Hematopoietic multipotent progenitor cell (in vitro differentiated cells): ENCODE measurements at regions not wholly inside any gene's neighbourhood (a gene's known extent, or its start where the extent isn't known, plus 50 kb on each side); places are given as distances from the start of the nearest gene placed in this dataset.
"Not testable (repeated sequence)": the region's sequence is repeated elsewhere in the genome, so short reads cannot be mapped to it uniquely, and the experiment has no call there.

Experiments used
- DNase-seq, 3 donors: peaks; one replicate each; pipeline ENCODE4 v3.0.0-alpha.2; 2011 to 2015; ENCODE audit warnings: low read depth in 2 of 3, low spot score in 2 of 3

DNA sequence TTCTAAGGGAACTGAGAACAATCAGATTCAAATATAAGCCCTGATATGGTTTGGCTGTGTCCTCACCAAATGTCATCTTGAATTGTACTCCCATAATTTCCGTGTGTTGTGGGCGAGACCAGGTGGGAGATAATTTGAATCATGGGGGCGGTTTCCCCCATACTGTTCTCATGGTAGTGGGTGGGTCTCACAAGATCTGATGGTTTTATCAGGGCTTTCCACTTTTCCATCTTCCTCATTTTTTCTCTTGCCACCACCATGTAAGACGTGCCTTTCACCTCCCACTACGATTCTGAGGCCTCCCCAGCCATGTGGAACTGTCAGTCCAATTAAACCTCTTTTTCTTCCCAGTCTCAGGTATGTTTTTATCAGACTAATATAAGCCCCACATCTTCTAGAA lies 217.8 kb downstream of the ACKR3 start:
- not testable (repeated sequence) for DNase-seq

DNA sequence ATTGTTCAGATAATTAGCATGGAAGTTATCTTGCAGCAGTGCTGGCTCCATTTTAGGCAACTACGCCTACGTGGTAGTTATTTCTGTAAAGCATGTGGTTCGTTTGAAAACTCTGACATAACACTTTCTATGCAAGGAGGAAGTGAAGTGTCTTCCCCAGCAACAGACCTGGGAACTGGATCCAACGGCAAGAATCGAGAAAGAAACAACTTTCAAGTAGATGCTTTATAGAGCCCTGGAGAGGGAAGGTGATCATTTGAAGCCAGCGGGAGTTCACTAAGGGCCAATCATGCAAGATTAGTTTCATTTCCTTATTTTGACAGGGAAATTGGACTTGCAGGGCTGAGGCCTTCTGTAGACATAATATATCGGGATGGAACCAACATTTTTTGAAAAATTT lies 218.3 kb downstream of the ACKR3 start:
- DNase-seq = no peak

DNA sequence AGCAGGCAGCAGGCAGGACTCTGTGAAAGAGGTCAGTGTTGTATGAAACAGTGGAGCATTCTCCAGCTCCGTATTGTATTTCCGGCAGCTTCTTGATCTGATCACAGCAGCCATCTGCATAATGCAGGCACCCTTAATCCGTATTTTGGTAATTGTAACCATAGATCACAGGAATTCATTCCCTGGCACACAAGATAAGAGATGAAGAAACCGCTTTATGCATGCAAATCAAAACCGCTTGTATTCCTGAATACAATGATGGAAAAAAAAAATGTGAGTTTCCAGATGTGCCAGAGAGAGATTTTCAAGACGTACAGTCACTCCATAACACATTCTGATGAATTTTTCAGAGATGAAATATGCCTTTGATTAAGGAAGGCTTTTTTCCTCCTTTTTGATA lies 221.3 kb downstream of the ACKR3 start:
- no peak for DNase-seq

DNA sequence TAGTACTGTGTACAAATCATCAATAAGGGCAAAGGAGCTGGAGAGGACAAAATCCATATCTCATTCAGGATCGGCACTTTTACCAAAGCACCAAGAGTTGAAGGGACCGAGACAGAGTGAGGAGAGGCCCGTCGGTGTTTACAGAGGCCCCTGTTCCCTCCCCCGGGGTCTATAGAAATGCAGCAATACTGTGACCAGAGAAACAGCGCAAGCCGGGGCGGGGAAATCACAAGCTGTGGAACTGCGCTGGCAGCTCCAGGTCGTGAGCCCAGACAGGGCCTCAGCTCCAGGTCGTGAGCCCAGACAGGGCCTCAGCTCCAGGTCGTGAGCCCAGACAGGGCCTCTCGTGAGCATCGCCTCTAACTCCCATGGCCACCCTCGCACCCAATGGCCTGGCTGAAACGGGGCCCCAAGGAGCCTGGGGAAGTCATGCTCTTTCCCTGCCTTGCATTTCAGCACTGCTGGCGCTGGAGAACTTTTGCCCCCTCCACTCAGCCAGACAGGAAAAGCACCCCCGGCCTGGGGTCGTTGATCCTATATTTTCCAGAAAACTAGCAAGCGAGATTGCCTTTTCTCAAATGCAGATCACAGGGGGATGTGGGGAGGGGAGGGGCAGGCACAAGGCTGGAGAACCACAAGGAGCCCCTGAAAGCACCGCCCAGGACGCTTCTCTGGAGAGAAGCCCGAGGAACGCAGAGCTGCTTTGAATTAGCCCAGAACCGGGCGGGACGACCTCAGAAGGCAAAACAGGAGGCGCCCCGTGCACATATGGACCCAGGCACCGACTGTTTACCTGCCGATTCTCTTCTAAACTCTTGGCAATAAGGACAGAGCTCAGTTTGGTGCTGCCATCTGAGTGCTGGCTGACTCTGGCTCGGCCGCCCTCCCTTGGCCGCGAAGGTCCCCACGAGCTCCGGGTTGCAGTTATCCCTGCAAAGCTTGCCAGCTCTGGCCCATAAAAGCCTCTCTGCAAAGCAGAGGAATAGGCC lies 223.7 kb downstream of the ACKR3 start:
- no peak for DNase-seq

DNA sequence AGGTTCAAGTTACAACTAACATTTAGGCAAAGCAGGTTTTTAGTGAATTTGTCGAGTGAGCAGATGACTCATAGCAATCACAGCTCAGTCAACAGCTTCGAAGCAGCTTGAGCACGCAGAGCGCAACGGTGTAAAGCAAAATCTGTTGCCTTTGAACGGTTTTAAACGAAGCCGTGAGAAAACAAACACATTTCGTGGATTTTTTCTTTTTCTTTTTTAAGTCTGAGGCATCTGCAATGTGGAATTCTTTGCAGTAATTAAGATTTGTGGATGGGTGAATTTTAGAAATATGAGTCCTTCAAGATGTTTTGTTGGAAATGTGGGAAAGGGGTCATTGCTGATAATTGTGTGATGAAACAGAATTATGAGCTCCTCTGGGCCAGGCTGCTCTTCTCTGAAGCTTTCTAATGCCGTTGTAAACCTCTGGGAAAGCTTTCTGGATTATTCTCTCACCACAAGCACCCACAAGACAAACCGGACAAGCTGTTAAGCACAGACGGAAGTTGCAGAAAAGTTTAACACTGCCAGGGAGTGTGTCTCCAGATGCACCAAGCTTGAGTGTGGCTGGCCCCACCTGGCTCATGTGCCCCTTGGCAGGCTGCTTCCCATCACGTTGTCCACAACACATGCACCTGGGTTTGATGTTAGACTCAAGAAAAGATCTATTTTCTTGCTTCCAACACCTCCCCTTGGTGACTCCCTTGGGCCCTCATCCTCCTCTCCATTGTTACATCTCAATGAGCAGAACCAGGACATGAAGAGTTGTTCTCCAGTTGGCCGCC lies 224.7 kb downstream of the ACKR3 start:
- DNase-seq = no peak

DNA sequence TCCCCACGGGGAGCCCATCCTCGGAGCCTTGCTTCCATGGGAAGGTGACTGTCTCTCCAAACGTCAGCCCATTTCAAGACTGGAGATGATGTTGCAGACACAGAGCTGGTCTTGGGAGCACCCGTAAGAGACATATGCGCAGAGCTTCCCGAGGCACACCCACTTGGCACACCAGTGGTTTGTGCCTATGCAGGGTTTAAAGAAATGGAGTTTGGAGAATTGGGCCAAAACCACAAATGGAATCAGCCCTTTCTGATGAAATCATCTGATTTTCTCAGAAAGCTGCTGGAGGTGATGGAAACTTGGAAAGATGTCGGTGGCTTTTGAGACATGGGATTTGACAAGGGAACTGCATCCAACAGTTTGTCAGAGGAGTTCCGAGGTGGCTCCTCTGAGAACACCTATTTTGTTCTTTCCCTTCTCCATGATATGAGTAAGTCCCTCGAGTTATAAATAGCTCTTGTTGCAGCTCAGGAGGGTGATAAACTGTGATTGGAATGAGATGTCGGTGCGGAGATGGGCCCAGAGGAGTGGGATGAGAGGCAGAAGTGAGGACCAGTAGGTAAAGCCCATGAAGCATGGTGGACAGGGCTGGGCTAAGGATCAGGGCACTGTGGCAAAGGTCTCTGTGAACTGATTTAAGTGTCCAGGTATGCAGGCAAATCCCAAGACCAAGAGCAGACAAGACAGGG lies 225.7 kb downstream of the ACKR3 start:
- DNase-seq = no peak

DNA sequence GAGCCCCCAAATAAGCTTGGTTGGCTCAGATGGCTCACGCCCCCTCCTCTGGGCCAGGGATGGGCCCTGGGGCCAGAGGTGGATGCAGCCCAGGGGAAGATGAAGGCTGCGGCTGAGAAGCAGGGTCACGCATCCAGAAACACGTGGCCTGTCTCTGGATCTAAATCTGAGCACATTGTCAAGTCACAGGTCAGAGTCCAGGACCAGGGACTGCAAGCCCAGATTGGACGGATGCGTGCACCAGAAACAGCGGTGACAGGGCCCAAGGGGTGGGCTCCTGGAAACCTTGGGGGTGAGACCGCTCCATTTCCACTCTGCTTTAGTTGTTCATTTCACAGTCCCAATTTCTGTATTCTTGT lies 226.2 kb downstream of the ACKR3 start:
- no peak for DNase-seq

DNA sequence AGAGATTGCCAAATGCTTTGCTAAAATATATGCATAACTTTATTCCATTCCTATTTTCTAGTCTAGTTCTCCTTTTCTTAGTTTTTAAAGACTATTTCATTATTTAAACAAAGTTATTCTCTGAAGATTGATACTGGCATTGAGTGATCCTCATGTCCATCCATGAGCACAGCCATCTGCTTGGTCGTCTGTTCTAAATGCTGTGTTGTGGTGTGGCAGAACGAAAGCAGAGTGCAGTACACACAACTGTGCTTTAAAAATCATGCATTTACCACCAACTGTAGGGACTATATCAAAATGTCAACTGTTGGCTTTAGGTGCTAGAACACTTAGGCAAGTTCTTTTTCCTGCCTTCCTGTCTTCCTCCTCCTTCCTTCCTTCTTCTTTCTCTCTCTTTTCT lies 226.6 kb downstream of the ACKR3 start:
- DNase-seq = no peak

DNA sequence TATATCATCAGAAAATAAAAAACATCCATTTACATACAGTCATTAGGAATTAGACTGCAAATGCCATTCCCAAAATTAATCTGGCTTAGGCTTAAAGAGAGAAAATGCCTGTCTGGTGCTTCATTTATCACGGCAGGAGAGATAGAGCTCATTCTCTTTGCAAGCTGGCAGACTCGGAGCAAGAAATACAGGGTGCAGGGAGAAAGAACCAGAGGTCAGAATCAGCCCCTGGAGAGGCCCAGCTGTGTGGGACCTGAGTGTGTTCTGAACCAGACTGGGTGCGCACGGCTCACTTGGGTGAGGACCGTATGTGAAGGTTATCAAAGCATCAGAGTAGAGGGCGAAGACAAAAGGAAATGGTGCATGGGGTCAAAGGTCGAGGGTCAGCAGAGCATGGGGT lies 227.8 kb downstream of the ACKR3 start:
- DNase-seq = no peak

DNA sequence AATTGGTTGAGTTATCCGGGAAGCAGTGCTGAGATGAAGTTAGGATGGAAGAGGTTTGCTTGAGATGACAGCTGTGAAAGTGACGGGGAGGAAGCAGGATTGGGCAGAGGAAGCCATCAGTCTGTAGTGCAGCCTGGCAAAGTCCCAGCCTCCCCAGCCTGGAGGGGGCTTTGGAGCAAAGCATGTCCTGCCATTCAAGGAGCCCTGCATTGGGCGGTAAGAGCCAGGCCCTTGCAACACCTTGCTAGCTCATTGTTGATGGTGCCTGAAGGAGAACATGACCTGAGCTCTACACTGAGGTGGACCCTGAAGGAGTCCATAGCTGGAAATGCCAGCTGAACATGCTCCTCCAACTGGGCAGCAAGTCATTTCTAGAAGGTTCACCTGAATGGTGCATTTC lies 228.9 kb downstream of the ACKR3 start:
- no peak for DNase-seq

DNA sequence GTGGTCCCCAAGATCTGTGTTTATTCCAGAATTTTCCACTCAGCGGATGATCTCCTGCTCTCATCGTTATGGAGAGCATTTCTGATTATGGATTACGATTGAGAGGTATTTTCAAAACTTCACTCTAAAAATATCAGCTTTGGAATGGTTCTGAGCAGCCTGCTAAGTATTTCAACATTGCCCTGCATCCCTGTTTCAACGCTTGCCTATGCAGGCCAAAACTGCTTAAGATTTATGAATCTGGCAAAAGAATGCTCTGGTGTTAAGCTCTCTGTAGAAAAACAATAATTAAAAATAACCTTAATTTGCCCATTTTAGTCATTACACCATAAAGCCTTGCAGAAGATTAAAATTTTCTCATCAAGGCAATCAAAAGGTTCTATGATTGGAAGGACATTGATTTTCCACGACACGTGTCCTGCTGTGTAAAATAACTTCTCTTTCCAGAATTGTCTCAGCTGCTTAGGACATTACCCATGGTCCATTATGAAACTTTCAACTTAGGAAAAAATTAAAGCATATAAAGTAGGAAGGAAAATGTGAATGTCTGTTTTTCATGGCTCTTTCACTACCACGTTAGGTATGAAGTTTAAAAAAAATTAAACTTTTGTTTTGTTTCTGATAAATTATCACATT lies 229.9 kb downstream of the ACKR3 start:
- no peak for DNase-seq

DNA sequence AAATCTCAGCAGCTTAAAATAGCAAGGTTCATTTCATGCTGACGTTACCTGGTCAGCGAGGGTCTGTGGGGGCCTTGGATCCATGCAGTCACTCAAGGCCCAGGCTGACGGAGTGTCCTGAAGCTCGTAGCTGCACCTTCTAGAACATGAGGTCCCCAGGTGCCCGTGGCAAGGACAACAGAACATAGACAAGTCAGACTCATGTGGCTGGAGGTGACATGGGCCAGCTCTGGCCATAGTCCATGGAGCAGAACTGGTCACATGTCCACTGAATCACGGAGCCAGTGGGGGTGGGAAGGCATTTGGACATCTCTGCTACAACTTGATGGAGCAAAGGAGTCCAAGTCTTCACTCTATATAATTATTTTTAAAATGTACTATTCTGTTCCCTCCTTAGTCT lies 233.2 kb downstream of the ACKR3 start:
- DNase-seq = no peak

DNA sequence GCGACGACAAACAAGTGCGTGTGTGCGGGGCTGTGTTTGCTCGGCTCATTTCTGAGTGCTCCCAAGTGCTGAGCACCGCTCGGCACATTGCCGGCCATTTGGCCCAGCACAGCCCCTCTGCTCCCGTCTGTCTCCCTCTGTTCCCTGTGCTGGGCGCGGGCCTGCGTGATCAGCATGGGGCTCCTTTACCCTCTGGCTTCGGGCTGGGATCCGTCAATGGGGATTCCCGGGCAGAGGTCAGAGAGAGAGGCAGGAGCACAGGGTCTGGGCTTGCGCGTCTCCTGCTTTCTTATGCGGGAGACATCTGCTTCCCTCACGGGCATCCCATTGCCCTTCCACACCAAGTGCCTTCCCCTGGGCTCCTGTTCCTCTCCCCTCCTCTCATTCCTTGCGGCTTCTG lies 234.0 kb downstream of the ACKR3 start:
- no peak for DNase-seq

DNA sequence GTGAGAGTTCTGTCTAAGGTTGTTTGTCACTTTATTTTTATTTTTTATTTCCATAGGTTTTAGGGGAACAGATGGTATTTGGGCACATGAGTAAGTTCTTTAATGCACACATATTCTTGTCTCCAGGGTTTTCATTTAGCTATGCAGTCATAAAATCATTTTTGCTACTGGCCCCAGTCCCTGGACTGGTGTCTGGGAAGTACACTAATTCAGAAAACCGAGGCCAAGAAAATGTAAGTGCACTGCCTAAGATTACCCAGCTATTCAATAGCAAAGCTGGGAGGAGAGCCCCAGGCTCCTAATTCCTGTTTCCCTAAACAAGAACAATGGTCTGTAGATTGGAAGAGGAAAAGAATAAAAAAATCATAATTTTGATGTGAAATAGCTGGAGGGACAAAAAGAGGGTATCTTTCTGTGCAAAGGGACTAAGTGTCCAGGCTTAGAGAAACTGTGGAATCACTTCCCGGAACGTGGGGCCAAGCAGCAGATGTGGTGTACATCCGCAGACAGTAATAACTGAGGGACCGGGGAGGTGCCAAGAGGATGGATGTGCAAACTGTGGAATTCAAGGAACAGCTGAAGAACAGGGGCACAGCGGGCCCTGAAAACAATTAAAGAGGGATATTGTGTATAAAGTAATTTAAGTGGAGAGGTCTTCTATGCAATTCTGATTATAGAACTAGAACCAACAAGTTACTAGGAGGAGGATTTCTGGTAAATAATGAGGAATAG lies 236.3 kb downstream of the ACKR3 start:
- no peak for DNase-seq

DNA sequence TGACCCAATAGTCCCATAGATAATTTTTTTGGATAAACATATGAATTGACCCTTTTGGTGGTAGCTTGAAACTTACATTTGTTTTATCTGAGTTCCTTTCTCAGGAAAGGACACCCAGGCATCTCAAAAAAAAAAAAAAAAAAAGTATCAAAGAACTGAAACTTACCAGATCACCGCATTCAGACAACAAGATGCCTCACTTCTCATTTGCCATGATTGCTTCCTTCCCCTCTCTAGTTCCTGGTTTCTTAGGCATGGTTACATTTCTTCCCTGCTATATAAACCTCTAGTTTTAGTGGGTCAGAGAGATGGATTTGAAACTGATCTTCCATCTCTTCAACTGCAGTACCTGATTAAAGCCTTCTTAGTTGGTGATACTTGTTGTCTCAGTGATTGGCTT lies 240.1 kb downstream of the ACKR3 start:
- DNase-seq = no peak

DNA sequence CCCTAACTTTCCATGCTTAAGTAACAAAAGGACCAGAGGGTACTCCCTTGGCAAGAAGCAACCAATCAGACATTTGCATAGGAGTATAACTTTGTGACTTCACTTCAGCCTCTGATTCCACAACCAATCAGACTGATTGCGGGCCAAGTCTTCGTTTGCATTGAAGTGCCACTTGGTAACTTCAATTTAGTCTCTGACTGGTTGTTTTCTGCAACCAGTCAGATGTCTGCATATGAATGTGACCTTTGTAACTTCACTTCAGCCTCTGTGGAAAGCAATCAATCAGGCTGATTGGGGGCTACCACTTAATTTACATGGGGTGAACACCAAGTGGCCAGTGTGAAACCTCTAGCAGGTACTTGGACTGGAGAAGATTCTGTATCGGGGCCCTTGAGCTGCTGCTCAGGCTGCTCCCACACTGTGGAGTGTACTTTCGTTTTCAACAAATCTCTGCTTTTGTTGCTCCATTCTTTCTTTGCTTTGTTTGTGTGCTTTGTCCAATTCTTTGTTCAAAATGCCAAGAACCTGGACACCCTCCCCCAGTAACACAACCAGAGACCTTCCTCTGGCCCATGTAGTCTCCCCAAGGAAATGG lies 241.5 kb downstream of the ACKR3 start:
- no peak for DNase-seq

DNA sequence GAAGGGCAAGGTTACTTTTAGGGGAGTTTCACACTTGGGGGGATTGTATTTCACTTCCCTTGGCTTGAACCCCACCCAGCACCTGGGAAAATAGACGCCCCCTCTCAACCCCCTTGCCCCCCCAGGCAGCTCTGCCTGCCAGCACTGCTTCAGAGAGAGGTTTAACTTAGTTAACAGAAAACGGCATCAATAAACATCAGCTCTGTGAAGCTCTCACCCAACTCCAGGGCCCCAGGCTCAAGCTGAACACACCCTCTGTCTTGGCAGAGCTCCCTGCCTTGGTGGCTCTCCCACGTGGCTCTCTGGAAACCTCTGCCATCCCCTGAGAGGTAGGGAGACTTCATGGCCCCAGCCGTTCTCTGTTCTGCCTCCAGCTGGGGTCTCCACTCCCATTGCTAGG lies 244.1 kb downstream of the ACKR3 start:
- DNase-seq = no peak

DNA sequence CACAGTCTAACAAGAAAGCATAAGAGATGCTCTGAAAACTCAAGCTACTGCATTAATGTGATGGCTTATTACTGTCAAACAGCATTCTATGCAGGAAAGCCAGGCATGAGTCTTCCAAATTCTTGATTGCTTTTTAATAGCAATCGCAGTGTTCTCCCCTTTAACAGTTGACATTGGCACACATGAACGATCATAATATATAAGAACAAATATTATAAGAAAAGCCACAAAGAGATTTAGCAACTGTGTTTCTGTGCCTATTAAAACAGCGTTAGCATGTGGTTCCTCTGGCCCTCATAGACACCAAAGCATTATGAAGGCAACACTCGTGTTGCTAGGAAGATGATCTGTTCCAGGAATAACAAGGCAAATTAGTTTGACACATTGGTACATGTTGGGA lies 245.0 kb downstream of the ACKR3 start:
- DNase-seq = no peak

DNA sequence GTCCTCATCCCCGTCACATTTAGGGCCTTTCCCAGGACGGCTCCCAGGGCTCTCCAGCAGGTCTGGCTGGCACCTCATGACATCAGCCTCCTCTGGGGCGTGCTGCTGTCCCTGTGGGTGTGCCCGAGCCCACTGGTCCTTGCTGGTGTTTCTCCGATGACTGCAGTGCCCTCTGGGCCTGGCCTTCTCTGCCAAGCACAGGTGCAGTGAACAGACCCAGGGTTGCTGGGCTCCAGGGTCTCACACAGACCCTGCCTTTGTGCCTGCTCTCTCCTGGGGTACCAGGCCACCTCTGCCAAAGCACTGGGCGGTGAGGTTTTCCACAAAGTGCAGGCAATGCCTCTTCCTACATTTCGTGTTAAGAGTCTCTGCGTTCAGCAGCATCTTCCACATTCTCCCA lies 246.1 kb downstream of the ACKR3 start:
- DNase-seq = no peak
